ENCODE measurements at regions not wholly inside any gene's neighbourhood (a gene's known extent, or its start where the extent isn't known, plus 50 kb on each side); places are given as distances from the start of the nearest gene placed in this dataset.

- Histone ChIP-seq H3K27ac (no peak overlapping the region), H3K4me1 (ENCODE audit: insufficient read depth) (no peaks in the 10 kb centered on the region), H3K9me3 (no peaks in the 10 kb centered on the region), H3K36me3 (no peaks in the 10 kb centered on the region), H3K4me3 (no peak overlapping the region), H3K27me3 (no peaks in the 10 kb centered on the region)
- TF ChIP-seq, protein P1, sequence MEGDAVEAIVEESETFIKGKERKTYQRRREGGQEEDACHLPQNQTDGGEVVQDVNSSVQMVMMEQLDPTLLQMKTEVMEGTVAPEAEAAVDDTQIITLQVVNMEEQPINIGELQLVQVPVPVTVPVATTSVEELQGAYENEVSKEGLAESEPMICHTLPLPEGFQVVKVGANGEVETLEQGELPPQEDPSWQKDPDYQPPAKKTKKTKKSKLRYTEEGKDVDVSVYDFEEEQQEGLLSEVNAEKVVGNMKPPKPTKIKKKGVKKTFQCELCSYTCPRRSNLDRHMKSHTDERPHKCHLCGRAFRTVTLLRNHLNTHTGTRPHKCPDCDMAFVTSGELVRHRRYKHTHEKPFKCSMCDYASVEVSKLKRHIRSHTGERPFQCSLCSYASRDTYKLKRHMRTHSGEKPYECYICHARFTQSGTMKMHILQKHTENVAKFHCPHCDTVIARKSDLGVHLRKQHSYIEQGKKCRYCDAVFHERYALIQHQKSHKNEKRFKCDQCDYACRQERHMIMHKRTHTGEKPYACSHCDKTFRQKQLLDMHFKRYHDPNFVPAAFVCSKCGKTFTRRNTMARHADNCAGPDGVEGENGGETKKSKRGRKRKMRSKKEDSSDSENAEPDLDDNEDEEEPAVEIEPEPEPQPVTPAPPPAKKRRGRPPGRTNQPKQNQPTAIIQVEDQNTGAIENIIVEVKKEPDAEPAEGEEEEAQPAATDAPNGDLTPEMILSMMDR (IDR thresholded peaks at IDR 0.05), result no peak
- no peak for TF ChIP-seq EP300 (IDR thresholded peaks at IDR 0.05)
- no peak for TF ChIP-seq POLR2A (IDR thresholded peaks at IDR 0.05)
- intact Hi-C loops (cut with DNase I), result no loop called here
- WGBS, 3 donors, result 78 to 83% (median 80%) methylated on average over 3 of the region's 3 CpGs
- DNase-seq, result no peak
These were observed 676.1 kb upstream of the KLHL1 start for GRCh38 chr13:70784207-70784989.

DNA sequence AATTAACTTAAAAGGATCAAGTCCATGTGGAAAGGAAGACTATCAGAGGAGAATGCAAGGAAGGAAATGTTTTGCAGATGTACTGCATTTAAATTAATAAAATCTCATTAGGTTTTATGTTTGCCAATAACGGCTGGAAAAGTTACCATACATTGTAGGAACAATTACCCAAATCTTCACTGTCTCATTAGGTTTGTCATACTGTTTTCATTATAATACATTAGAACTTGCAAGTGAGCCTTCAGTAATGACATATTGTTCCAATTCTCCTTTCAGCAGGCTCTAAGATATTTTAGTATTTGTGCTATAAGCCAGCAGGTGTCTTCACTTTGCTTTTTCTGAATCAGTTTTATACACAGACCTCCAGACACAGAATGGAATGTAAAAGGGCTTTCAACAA lies 661.6 kb upstream of the KLHL1 start:
- Histone ChIP-seq H3K9me3 (no peaks in the 10 kb centered on the region), H3K27ac (no peak overlapping the region), H3K27me3 (no peaks in the 10 kb centered on the region), H3K4me3 (no peak overlapping the region), H3K36me3 (no peaks in the 10 kb centered on the region), H3K4me1 (ENCODE audit: insufficient read depth) (no peaks in the 10 kb centered on the region)
- TF ChIP-seq, protein P1 (IDR thresholded peaks at IDR 0.05), result no peak
- TF ChIP-seq EP300 (IDR thresholded peaks at IDR 0.05), result no peak
- DNase-seq, result no peak
- intact Hi-C loops (cut with DNase I), result no loop called here
- 32 to 56% (median 49%) methylated on average over 1 of the region's 1 CpG for WGBS, 3 donors

DNA sequence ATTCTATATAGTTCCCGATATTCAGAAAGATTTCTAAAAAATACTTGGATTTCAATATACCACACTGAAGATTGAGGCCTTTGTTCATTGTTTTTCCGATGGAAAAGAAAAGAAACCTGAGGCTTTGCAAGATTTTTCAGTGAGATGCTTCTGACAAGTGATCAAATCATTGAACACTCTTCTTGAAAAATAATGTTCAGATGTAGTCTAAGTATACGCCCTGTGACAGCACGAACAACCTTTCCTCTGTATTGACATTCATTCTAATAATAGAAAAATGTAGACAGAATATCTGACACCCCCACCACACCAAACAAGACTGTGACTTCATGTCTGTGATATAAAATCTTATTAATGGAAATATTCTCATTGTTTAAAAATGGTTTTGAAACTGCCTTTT lies 650.7 kb upstream of the KLHL1 start:
- TF ChIP-seq POLR2A (IDR thresholded peaks at IDR 0.05), result no peak
- Histone ChIP-seq H3K4me1 (ENCODE audit: insufficient read depth) (no peaks in the 10 kb centered on the region), H3K27me3 (no peaks in the 10 kb centered on the region), H3K36me3 (no peaks in the 10 kb centered on the region), H3K9me3 (no peaks in the 10 kb centered on the region), H3K27ac (no peak overlapping the region), H3K4me3 (no peak overlapping the region)
- intact Hi-C loops (cut with DNase I), result no loop called here
- no peak for DNase-seq
- 78 to 86% (median 84%) methylated on average over 4 of the region's 4 CpGs for WGBS, 3 donors

- intact Hi-C loops (cut with DNase I), result no loop called here
- DNase-seq, result no peak
- no peaks in the 10 kb centered on the region for H3K4me1 ChIP-seq (ENCODE audit: insufficient read depth)
- H3K9me3 ChIP-seq, result no peaks in the 10 kb centered on the region
- no peaks in the 10 kb centered on the region for H3K27me3 ChIP-seq
- no peak overlapping the region for H3K27ac ChIP-seq
- TF ChIP-seq, protein P1 (IDR thresholded peaks at IDR 0.05), result no peak
- TF ChIP-seq POLR2A (IDR thresholded peaks at IDR 0.05) (no peak), EP300 (IDR thresholded peaks at IDR 0.05) (no peak)
- H3K36me3 ChIP-seq, result no peaks in the 10 kb centered on the region
- H3K4me3 ChIP-seq, result no peak overlapping the region
These were observed 647.8 kb upstream of the KLHL1 start for GRCh38 chr13:70756088-70756487.

- H3K9me3 ChIP-seq, result no peaks in the 10 kb centered on the region
- WGBS, 3 donors, result 11 to 19% (median 15%) methylated on average over 4 of the region's 4 CpGs
- intact Hi-C loops (cut with DNase I), result no loop called here
- no peak overlapping the region for H3K4me3 ChIP-seq
- H3K36me3 ChIP-seq, result no peaks in the 10 kb centered on the region
- no peaks in the 10 kb centered on the region for H3K27me3 ChIP-seq
- H3K4me1 ChIP-seq (ENCODE audit: insufficient read depth), result no peaks in the 10 kb centered on the region
- no peak for DNase-seq
- TF ChIP-seq EP300 (IDR thresholded peaks at IDR 0.05) (no peak), POLR2A (IDR thresholded peaks at IDR 0.05) (no peak)
- TF ChIP-seq, protein P1 (IDR thresholded peaks at IDR 0.05), result no peak
- no peak overlapping the region for H3K27ac ChIP-seq
These were observed 647.2 kb upstream of the KLHL1 start for GRCh38 chr13:70755456-70755855.

All from ovary (tissue), 7 donors.